ENCODE measurements at regions not wholly inside any gene's neighbourhood (a gene's known extent, or its start where the extent isn't known, plus 50 kb on each side); places are given as distances from the start of the nearest gene placed in this dataset.

DNA sequence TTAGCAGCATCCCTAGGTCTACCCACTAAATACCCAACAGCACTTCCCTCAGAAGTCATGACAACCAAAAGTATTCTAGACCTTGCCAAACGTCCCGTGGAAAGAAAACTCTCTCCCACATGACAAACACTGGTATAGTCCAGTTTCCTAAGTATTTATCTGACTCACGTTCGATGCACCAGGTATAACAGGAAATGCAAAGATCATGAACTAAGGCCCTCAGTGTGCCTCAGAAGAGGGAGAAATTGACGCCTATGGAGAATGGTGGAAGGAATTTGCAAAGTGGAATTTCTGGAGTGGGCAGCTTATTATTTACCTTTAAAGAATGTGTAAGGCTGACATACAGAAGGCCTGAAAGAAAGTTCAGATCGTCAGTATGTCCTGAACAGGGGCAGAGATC, 523.6 kb upstream of the DAB1 start:
- no peak for DNase-seq (ENCODE audit: low read depth, low spot score)

DNA sequence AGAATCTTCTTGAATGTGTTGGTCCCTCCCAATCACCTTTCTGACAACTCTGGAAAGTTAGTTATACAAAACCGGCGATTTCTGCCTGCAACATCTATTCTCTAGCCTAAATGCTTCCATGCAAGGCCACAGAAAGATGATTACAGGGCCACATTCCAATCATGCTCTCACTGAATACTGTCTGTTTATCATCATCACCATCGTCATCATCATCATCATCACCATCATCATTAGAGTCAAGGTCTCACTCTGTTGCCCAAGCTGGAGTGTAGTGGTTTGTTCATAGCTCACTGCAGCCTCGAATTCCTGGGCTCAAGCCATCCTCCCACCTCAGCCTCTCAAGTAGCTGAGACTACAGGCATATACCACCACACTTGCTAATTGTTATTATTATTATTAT, 521.2 kb upstream of the DAB1 start:
- DNase-seq (ENCODE audit: low read depth, low spot score), result no peak

DNA sequence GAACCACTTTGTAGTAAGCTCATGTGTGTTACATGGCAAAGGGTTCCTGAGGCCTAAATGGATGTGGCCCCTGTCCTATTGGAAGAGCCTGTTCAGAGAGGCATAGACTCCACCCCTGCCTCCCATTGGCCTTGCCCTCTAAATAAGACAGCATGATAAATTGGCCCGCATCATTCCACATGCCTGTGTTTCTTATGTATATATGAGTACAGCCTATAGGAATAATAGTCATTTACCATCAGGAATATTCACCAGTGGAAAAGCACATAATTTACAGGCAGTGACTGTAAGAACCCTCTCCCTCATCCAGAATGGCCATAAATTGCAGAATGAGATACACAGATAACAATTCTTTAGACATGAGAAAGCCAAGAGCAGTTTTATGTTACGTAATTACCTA, 519.5 kb upstream of the DAB1 start:
- no peak for DNase-seq (ENCODE audit: low read depth, low spot score)

DNA sequence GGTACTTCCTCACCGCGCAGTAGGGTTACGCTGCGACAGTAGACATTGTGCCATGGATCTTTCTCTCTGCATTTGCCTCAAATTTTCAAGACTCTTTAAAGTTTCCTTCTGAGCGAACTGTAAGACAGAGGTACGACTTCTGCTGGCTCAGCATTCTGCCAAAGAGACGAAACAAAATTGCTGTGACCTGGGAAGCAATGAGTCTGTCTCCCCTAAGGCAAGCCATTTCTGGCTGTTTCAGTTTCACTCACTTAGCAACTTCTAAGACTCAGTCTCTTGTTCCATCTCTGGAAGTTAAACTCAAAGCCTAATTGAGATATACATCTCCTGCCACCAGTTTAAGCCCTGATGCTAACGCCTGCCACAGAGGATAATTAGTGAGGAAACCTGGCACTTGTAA, 510.9 kb upstream of the DAB1 start:
- DNase-seq (ENCODE audit: low read depth, low spot score), result peak; percentile 36

DNA sequence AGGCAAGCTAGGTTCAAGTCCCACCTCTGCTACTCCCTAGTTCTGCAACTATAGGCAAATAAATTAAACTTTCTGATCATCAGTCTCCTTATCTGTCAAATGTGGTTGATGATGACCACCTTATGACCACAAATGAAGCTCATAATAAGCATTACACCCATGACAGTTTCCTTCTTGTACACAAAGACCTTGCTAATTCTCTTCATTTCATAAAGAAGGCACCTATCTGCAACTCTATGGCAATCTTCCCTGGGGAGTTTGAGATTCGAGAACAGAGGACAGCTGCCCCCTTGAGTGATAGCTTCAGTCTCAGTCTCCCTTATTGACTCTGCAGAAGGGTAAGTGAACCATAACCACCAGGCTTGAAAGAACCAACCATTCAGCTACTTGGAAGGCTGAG, 503.1 kb upstream of the DAB1 start:
- no peak for DNase-seq (ENCODE audit: low read depth, low spot score)

DNA sequence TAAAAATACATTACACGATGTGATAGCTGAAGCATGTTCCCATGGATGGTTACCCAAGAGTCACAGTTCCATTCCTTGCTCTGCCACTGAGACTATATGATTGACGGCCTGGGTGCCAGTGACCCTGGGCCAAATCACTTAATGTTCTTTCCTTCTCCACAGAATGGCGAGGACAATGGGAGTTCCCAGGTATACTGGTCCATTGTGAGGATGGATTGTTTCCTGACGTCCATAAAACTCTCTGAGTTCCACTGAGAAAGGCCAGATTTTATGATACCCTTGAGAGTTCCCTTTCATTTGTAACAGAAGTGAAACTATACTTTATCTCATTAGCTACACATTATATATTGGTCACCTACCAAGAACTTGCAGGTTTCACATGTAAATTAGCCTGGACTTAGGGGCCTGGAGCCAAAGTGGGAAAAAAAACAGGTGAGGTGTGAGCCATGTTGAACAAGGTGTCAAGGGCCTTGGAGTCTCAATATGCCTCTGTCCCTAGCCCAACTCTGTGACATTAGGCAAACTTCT, 502.2 kb upstream of the DAB1 start:
- DNase-seq (ENCODE audit: low read depth, low spot score), result no peak

DNA sequence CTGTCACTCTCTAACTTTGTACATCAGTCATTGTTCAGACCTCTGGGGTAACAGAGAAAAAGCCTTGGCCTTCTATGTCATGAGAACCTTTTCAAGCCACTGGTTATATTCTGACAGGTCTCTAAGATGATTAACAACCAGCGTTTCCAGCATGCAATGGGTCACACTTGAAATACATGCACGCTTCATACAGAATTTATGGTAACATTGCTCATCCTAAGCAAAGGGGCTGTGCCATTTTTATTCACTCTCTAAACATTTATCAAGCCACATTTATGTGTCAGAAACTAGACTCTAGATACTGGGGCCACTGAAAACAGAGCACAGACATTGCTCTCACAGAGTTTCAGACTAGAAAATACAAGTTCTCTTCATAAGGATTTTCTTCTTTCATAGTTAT, 501.4 kb upstream of the DAB1 start:
- DNase-seq (ENCODE audit: low read depth, low spot score), result no peak

DNA sequence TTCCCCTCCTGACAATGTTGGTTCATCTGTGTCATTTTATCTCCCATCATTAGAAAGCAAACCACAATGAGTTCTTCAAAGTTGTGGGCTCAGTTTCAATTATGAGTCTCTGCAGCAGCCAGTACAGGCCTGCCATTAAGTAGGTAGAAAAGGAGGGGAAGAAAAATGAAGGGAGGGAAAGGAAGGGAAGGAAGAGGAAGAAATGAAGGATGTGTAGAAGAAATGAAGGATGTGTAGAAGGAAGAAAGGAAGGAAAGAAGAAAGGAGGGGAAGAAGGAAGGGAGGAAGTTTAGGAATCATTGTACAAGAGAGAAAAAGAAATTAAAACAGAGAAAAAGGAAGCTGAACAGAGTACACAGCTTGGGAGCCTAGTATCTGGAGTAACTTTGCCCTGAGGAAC, 498.3 kb upstream of the DAB1 start:
- DNase-seq (ENCODE audit: low read depth, low spot score), result no peak

DNA sequence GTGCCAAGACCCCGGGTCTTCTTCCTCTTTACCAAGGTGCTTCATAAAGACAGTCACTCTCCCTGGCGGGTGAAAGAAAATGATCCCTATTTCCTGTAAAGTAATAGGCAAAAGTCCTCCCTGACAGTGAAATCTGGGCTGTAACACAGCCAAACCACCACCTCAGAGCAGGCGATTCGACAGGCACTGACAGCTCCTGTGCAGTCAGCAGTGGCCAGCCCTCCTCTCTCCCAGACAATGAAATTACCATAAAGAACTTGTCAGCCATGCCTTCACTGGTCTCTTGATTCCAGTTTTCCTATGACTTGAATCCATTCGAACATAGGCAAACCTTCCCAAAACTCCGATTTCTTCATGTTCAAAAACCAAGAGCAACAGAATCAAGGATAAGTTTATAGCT, 492.2 kb upstream of the DAB1 start:
- DNase-seq (ENCODE audit: low read depth, low spot score), result no peak

DNA sequence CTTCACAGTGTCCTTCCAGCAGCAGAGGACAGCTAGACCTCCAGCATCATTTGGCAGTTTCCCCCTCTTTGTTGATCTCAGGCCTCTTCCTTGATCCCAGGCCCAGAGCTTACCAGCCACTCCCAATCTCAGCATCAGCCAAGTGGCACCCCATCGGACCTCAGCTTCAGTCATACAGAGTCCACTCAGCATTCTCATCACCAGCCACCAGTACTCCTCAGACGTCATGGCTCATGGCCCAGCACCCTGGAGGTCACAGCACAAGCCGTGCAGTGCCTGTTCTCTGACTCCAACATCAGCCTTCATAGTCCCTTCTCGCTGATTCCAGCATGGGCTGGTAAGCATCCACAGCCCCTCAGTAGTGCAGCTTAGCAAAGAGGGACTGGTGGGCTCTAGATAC, 487.6 kb upstream of the DAB1 start:
- no peak for DNase-seq (ENCODE audit: low read depth, low spot score)

DNA sequence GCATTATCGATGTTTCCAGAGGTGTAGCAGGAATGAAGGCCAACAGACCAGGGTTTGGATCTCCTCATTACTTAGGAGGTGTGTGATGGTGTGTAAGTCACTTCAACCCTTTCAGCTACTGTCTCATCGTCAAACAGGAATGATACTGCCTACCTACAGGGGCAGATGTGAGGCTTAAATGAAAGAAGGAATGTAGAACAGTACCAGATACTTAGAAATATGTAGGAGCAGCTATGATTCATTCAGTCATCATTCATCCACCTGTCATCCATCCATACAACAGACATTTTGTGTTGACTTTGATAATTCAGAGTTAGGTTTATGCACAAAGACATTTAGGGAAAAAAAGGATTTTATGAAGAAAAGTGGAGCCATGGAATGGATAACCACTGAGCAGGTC, 486.9 kb upstream of the DAB1 start:
- no peak for DNase-seq (ENCODE audit: low read depth, low spot score)

DNA sequence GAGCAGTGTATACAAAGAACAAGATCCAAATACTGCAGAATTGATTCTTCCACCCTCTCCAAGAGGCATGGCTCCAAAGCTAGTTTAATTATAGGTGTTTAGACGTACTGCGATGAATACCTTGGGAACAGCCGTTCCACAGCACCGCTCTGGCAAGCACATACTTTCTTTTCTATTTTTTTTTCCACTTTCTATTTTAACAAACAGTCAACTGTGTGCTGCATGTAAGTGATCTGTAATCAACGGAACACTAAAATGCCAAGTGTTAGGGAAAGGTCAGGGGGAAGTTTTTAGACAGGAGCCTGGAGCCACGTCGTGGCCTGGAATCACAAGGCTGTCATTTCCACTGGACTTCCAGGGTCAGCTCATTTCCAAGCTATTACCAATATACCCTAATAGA, 486.4 kb upstream of the DAB1 start:
- DNase-seq (ENCODE audit: low read depth, low spot score), result no peak

DNA sequence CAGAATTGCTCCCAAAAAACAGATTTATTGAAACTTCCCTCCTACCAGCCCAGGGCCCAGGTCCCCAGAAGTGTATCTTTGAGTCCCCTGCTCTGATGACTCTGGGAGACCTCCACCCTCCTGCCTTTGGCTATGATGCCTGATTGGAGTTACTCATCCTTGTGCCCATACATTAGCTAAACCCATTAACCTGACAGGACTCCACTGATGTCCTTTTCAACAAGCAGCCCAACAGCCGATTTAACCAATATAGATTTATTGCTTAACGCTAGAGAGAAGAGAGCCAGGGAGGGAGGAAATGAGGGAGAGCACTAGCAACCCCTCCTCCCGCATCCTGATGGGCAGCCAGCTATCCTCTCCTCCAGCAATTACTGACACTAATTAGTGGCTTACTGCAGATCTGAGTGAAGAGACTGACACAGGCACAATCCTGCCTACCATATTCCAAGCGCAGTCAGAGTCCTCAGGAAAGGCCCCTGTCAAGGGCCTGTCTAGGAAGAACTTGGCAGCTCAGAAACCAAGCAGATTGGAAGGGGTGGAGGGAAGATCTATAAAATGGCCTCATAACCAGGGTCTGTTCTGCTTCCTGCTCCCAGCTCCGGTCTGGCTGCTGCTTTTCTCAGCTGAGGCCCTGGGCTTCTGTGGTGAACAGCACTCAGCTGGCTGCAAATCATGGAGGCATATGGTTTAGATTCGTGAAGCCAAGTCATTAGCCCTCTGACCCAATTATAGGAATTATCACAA, 484.5 kb upstream of the DAB1 start:
- DNase-seq (ENCODE audit: low read depth, low spot score), result no peak

DNA sequence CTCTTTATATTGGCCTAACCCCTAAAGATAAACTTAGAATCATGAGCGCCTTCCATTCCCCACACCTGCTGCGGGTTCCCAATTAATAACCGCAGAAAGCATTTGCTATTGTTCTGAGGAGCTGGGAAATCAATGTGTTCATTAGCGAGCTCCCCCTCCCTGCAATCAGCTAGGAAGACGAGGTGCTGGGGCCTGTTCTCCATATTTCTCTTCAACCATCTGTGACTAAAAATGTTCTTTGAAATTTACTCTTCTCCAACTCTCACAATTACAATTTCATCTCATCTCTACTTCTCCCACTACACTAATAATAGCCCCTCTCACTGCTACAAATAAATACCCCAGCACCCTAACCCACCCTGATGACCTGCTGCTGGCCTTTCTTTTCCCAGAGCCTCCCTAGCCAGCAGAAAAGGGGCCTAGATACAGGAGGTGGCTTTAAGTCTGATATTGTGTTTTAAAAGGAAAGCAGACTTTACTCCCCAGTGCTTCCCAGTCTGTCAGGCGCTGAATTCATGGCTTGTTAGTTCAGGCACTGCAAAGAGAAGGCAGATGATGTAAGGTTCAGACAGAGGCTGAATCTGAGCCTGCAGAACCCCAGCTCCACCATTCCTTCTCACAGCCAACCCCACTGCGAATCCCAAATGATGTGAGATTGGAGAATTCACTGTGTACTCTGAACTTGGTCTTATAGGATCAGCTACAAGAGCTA, 477.5 kb upstream of the DAB1 start:
- no peak for DNase-seq (ENCODE audit: low read depth, low spot score)

DNA sequence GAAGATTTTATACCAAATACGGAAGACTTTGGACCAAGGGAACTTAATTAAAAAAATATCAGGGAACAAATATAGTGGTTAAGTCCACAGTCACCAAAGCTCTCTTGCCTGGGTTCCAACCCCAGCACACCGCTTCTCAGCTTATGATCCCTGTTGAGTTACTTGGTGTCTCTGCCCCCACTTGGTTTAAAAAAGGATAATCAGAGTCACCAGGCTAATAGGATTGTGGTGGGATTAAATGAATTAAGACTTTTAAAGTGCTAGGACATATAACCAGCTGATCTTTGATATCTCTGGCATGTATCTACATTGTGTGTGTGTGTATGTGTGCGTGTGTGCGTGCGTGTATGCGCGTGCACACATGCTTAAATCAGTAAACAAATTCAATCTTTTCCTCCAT, 474.7 kb upstream of the DAB1 start:
- DNase-seq (ENCODE audit: low read depth, low spot score), result no peak

DNA sequence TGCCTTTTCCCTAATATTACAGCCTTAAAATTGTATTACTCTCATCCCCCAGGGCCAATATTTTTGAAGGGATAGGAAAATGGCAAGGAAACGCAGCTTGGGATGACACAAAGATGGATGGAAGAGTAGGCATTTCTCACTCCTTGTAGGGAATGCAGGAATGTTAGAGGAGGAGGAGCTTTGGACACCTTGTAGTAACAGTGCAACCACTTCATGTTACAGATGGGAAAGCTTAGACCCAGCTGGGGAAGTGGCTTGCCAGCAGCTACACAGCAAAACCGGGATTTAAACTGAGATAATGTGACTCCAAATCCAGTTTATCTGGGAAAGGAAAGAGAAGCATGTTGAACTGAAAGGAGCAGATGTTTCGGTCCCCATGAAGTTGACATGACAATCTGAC, 473.7 kb upstream of the DAB1 start:
- no peak for DNase-seq (ENCODE audit: low read depth, low spot score)

DNA sequence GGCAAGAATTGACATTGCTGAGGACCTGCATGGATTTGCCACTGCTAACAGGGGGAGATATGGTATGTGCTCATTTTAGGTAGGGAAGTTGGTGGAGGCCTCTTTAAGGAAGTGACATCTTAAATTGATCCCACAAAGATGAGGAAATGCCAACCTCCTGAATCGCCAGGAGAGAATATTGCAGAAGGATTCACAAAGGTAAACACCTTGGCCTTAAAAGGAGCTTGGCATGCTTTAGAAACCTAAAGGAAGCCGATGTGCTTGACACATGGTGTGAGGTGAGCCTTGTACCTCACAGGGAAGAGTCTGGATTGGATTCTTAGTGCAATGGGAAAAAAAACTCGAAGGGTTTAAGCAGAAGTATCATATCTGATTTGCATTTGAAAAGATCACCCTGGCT, 470.5 kb upstream of the DAB1 start:
- no peak for DNase-seq (ENCODE audit: low read depth, low spot score)

DNA sequence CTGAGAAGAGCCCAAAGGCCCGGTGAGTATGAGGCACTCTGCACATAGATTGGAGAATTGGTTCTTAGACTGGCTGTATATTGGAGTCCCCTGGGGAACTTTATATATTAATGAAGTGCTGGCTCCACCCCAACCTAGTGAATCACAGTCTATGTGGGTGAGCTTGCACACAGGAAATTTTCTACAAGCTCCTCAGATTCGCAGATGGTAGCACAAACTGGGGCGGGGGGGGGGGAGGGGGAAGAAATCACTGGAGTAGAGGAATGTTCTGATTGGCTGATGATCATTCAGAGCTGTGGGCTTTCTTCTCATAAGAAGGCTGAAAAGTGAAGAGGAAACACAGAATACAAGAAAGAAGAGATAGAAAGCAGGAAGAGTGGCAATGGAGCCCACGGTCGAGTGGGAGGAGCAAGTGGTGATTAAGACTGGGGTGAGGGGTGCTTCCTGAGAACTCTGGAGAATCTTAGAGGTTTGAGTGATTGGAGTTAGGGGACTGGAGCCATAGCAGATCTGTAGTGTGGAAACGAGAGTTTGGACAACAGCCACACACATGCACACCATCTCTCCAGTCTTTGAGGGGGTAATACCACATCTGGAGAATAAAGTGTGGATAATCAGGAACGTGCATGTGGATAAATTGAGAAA, 465.9 kb upstream of the DAB1 start:
- DNase-seq (ENCODE audit: low read depth, low spot score), result no peak

DNA sequence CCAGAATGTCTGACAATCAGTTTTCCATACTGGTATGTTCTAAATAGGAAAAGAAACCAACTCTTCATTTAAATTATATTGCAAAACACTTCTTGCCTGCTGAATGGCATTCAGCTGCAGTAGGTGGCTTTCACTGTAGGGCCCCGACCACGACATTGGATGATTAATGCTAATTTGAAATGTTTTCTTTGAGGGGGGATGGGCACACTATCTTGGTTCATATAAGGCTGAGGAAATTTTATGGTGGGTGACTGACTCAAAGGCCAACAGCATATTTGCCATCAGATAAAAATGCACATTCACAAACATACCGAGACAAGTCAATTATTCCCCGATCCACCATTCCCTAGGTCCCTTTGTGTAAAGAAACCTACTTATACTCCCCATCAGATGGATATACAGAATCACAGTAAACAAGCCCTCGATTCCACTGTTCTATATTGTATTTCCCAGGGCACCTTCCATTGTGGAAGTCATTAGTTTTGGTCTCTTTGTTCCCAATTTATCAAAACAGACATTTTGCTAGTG, 464.2 kb upstream of the DAB1 start:
- DNase-seq (ENCODE audit: low read depth, low spot score), result no peak

DNA sequence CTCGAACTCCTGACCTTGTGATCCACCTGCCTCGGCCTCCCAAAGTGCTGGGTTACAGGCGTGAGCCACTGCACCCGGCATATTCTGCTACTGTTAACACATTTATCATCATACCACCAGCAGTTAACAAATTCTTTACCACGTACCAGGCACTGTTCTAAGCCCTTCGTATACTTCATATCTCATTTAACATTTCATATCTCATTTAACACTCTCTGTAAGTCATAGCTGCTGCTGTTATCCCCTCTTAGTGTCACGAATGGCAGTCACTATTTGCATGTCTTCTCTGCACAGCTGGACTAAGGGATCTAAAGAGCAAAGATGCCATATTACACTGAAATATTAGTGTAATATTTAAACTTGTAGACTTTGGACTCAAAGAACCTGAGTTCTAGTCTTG, 462.5 kb upstream of the DAB1 start:
- no peak for DNase-seq (ENCODE audit: low read depth, low spot score)

DNA sequence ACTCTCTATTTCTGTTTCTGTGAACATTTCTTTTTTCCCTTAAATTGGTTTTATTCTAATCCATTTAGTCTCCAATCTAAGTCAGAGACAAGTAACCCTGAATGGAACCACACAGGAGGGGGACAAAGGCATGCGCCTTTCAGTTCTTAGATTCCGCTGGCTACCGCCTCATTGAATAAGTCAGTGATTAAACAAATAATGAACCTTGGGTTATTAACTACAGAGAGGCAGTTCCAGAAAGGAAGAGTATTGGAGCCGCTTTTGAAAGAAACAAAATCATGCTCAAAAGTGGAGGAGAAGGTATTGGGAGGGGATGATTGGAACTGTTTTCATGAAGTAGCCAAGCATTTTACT, 459.8 kb upstream of the DAB1 start:
- DNase-seq (ENCODE audit: low read depth, low spot score), result no peak

DNA sequence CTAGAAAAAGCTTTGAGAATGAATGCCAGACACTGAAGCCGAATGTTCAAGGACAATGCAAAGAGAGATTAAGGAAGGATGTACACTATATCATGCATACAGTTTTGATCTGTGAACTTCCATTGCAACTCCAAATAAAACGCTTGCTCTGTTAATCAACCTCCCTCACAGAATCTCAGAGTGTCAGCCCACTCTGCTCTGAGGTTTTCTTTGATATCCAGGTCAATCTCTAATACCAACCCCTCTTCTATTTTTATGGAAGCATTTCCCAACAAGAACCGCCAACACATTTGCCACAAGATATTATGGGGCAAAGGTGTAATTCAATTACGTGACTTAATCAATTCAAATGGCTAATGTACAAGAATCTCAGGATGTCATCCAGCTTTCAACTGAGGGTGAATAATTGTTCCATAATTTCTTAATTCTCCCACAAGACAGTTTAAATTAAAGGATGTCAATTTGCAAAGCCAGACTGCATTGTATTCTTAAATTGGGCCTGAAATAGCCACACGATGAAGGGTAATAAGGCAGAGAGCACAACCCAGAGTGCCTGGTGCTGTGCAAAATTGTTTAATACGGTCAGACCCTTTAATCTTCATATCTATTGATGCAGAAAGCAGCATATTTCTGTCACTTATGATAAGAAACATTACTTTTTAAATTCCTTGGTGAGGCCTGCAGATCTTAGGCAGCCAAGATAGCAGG, 459.2 kb upstream of the DAB1 start:
- no peak for DNase-seq (ENCODE audit: low read depth, low spot score)
